ENCODE measurements at regions not wholly inside any gene's neighbourhood (a gene's known extent, or its start where the extent isn't known, plus 50 kb on each side); places are given as distances from the start of the nearest gene placed in this dataset.

DNA sequence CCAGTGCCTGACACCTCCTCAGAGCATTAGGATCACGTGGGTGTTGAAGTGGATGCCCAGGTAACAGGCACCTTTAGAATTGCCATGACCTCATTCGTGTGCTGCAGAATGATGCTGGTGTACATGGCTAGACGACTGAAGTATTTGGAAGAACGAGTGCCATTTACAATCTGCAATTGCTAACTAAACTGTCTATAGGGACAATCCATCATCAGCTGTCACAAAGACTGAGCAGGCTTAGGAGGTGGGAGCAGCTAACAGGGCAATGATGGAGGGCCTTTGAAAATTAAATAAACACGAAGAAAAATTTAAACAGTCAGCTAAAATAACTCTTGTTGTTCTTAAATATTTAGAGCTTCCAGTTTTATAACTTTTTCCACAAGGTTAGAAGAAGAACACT is 375.8 kb downstream of the GADD45G start:
- no peak for DNase-seq (ENCODE audit: low read depth)
- H3K4me3 ChIP-seq (ENCODE audit: low read depth, low read length), result no peak overlapping the region
- TF ChIP-seq, protein P1, sequence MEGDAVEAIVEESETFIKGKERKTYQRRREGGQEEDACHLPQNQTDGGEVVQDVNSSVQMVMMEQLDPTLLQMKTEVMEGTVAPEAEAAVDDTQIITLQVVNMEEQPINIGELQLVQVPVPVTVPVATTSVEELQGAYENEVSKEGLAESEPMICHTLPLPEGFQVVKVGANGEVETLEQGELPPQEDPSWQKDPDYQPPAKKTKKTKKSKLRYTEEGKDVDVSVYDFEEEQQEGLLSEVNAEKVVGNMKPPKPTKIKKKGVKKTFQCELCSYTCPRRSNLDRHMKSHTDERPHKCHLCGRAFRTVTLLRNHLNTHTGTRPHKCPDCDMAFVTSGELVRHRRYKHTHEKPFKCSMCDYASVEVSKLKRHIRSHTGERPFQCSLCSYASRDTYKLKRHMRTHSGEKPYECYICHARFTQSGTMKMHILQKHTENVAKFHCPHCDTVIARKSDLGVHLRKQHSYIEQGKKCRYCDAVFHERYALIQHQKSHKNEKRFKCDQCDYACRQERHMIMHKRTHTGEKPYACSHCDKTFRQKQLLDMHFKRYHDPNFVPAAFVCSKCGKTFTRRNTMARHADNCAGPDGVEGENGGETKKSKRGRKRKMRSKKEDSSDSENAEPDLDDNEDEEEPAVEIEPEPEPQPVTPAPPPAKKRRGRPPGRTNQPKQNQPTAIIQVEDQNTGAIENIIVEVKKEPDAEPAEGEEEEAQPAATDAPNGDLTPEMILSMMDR (IDR thresholded peaks at IDR 0.05; ENCODE audit: low read depth, low read length), result no peak
- no peak for TF ChIP-seq MYC (IDR thresholded peaks at IDR 0.05; ENCODE audit: low read depth, low read length)
- TF ChIP-seq, protein P2, sequence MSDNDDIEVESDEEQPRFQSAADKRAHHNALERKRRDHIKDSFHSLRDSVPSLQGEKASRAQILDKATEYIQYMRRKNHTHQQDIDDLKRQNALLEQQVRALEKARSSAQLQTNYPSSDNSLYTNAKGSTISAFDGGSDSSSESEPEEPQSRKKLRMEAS (IDR thresholded peaks at IDR 0.05; ENCODE audit: low read depth, low read length), result no peak
- no peak for TF ChIP-seq POLR2A (IDR thresholded peaks at IDR 0.05; ENCODE audit: extremely low read depth, insufficient read length)

DNA sequence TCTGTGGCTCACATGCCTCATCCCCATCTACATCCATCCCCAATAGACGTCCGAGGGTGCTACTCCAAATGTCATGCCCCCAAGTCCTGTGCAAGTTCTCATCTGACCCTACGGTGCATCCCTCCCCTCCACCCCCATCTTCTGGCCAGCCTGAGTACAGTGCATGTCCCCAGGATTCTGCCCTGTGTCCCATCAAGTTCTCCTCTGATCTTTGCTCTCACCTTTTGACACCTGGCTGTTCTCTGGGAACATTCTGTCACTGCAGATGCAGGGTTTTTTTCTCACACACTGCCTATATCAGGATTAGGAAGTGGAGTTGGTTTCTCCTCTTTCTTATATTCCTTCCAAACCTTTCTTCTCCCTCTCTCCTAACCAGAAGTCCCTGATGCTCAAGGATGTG is 377.2 kb downstream of the GADD45G start:
- DNase-seq (ENCODE audit: low read depth), result no peak
- TF ChIP-seq MYC (IDR thresholded peaks at IDR 0.05; ENCODE audit: low read depth, low read length) (no peak), POLR2A (IDR thresholded peaks at IDR 0.05; ENCODE audit: extremely low read depth, insufficient read length) (no peak)
- TF ChIP-seq, protein P1 (IDR thresholded peaks at IDR 0.05; ENCODE audit: low read depth, low read length), result no peak
- TF ChIP-seq, protein P2 (IDR thresholded peaks at IDR 0.05; ENCODE audit: low read depth, low read length), result no peak
- H3K4me3 ChIP-seq (ENCODE audit: low read depth, low read length), result no peak overlapping the region

DNA sequence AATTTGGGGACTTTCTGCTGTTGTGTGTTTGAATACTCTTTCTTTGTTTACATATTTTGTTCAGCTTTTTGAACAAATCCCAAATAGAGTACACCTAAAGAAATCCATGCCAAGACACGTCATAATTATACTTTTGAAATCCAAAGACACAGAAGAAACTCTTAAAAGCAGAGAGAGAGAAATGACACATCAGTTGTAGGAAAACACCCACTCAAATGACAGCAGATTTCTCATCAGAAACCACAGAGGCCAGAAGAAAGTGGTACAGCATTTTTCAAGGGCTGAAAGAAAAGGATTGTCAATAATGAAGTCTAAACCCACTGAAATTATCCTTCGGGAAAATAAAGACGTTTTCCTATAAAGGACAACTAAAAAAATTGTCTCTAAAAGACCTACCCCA is 378.6 kb downstream of the GADD45G start:
- TF ChIP-seq, protein P2 (IDR thresholded peaks at IDR 0.05; ENCODE audit: low read depth, low read length), result no peak
- TF ChIP-seq, protein P1 (IDR thresholded peaks at IDR 0.05; ENCODE audit: low read depth, low read length), result no peak
- TF ChIP-seq MYC (IDR thresholded peaks at IDR 0.05; ENCODE audit: low read depth, low read length), result no peak
- TF ChIP-seq POLR2A (IDR thresholded peaks at IDR 0.05; ENCODE audit: extremely low read depth, insufficient read length), result no peak
- no peak overlapping the region for H3K4me3 ChIP-seq (ENCODE audit: low read depth, low read length)
- no peak for DNase-seq (ENCODE audit: low read depth)

DNA sequence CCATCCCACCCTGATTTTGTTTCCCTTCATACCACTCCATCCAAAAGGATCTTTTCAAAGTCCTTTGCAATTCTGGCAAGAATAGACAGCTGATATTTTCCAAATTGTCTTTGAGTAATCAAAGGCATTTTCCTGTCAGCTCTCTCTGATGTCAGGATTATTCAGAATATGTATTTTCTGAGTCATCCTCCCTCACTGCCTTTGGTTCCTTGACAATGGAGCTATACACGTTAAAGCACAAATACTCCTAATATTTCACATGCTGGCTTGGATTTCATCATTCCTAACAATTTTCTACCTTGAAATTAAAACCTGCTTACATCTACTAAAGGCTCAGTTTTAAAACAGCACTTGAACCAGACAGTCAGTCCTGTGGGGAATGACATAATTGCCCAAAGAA is 379.4 kb downstream of the GADD45G start:
- no peak for DNase-seq (ENCODE audit: low read depth)

DNA sequence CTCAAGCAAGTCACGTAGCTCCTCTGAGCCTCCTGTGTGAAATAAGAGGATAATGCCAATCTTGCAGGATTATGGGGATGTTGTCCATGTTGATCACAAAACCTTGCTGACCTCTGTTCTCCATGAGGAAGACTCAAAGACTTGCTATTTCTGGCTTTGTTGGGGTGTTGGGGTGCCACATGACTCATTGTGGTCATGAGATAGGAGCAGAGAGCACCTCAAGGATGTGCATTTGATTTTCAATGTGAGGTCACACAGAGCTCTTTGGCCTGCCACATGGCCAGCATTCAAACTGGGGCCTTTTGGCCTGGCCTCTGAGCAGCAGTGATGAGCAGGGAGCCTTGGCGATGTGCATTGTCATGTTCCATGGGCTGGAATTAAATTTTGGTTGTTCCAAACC is 380.3 kb downstream of the GADD45G start:
- no peak for DNase-seq (ENCODE audit: low read depth)
- no peak overlapping the region for H3K4me3 ChIP-seq (ENCODE audit: low read depth, low read length)
- TF ChIP-seq POLR2A (IDR thresholded peaks at IDR 0.05; ENCODE audit: extremely low read depth, insufficient read length), result no peak
- TF ChIP-seq MYC (IDR thresholded peaks at IDR 0.05; ENCODE audit: low read depth, low read length), result no peak
- TF ChIP-seq, protein P1 (IDR thresholded peaks at IDR 0.05; ENCODE audit: low read depth, low read length), result no peak
- TF ChIP-seq, protein P2 (IDR thresholded peaks at IDR 0.05; ENCODE audit: low read depth, low read length), result no peak

More for the DNA sequence above, 379.4 kb downstream of the GADD45G start:
- TF ChIP-seq, protein P1 (IDR thresholded peaks at IDR 0.05; ENCODE audit: low read depth, low read length), result no peak
- TF ChIP-seq POLR2A (IDR thresholded peaks at IDR 0.05; ENCODE audit: extremely low read depth, insufficient read length) (no peak), MYC (IDR thresholded peaks at IDR 0.05; ENCODE audit: low read depth, low read length) (no peak)
- TF ChIP-seq, protein P2 (IDR thresholded peaks at IDR 0.05; ENCODE audit: low read depth, low read length), result no peak
- no peak overlapping the region for H3K4me3 ChIP-seq (ENCODE audit: low read depth, low read length)

DNA sequence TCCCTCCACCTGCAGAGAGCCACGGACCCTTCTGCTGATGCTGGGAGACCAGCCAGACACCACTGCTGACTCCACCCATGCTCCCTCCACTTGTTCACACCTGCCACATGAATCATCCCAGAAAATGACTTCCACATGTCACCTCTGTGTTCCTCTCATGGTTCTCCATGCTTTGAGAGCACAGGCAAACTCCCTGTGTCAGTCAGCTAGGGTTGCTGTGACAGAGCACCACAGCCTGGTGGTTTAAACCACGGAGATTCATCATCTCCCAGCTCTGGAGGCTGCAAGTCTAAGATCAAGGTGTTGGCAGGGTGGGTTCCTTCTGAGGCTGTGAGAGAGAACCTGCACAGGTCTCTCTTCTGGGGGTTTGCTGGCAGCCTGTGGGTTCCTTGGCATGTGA is 381.4 kb downstream of the GADD45G start:
- H3K4me3 ChIP-seq (ENCODE audit: low read depth, low read length), result no peak overlapping the region
- DNase-seq (ENCODE audit: low read depth), result no peak
- TF ChIP-seq, protein P2 (IDR thresholded peaks at IDR 0.05; ENCODE audit: low read depth, low read length), result no peak
- no peak for TF ChIP-seq MYC (IDR thresholded peaks at IDR 0.05; ENCODE audit: low read depth, low read length)
